ENCODE measurements at regions not wholly inside any gene's neighbourhood (a gene's known extent, or its start where the extent isn't known, plus 50 kb on each side); places are given as distances from the start of the nearest gene placed in this dataset.

DNA sequence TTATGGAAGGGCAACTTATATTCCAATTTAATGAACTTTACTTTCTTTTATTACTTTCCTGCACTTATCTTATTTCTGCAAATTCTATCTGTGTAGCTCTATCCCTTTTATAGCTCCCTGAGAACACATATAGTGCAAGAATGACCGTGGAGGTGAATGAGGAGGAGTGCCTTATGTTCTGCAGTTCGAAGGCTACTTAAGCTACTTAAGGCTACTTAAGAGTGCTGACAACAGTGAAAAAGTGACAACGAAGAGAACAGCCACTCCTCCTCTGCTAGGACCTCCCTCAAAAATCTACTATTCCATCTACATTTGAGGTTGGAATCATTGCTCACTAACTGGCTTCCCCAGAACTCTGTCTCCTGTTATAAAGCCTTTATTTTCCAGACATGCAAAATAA is 1365.7 kb upstream of the C9orf72 start:
- no peak overlapping the region for H2BK120ac ChIP-seq (ENCODE audit: low read depth, low read length)
- no peaks in the 10 kb centered on the region for H3K36me3 ChIP-seq (ENCODE audit: control insufficient read depth, insufficient read depth, low read length)
- ChIA-PET POLR2A (ENCODE audit: unreplicated experiment) (no interaction called here), CTCF (no interaction called here)
- no peak overlapping the region for H3K4ac ChIP-seq (ENCODE audit: low read depth, low read length)
- no peak overlapping the region for H2AFZ ChIP-seq (replicated peaks; ENCODE audit: low read length, poor library complexity)
- no peak overlapping the region for H3K9ac ChIP-seq (ENCODE audit: low read depth, low read length)
- no peak overlapping the region for H3K4me3 ChIP-seq (ENCODE audit: insufficient read depth, low read depth, low read length)
- H3K14ac ChIP-seq (replicated peaks; ENCODE audit: low read depth, low read length) = no peak overlapping the region
- no peak overlapping the region for H3K56ac ChIP-seq (ENCODE audit: extremely low read depth, insufficient read depth, low read length)
- intact Hi-C loops (cut with micrococcal nuclease) = no loop called here
- no peaks in the 10 kb centered on the region for H3K9me1 ChIP-seq (ENCODE audit: insufficient read depth, low read length)
- in situ Hi-C loops (cut with MboI; ENCODE audit: low sequenced_read_pairs) = no loop called here
- no peak overlapping the region for H2BK5ac ChIP-seq (ENCODE audit: low read depth, low read length, poor library complexity, severe bottlenecking)
- no peak overlapping the region for H2BK20ac ChIP-seq (ENCODE audit: low read depth, low read length)
- H4K8ac ChIP-seq (ENCODE audit: low read depth in 2 of 2, low read length in 2 of 2) = no peak overlapping the region
- no peak overlapping the region for H2AK5ac ChIP-seq (ENCODE audit: low read depth, low read length)
- no peak overlapping the region for H4K5ac ChIP-seq (ENCODE audit: low read depth, low read length)
- no peaks in the 10 kb centered on the region for H3K79me1 ChIP-seq (ENCODE audit: low read depth in 1 of 2, low read length in 2 of 2)
- no TSS peak for BruUV-seq (replicated peaks)
- no peak overlapping the region for H3K27ac ChIP-seq (ENCODE audit: insufficient read depth, low read length)
- ATAC-seq (ENCODE audit: low read depth) (no peak), DNase-seq (no peak)
- H2AK9ac ChIP-seq (replicated peaks; ENCODE audit: low read depth, low read length, poor library complexity) = no peak overlapping the region
- dilution Hi-C loops (cut with HindIII; ENCODE audit: low sequenced_read_pairs, unreplicated experiment) = no loop called here
- no peaks in the 10 kb centered on the region; the same call in 1 of the 2 replicates for H3K9me3 ChIP-seq (ENCODE audit: control insufficient read depth, insufficient read depth, low read length)
- no peak overlapping the region for H3K23ac ChIP-seq (ENCODE audit: low read depth, low read length)
- no peak overlapping the region for H3K4me2 ChIP-seq (ENCODE audit: low read depth, low read length)
- H3K4me1 ChIP-seq (ENCODE audit: control insufficient read depth, insufficient read depth, low read length) = no peaks in the 10 kb centered on the region
- no peaks in the 10 kb centered on the region for H3K27me3 ChIP-seq (ENCODE audit: control insufficient read depth, insufficient read depth, low read length)
- no peak overlapping the region for H3K18ac ChIP-seq (ENCODE audit: low read depth, low read length)
- no peak overlapping the region for H4K91ac ChIP-seq (ENCODE audit: insufficient read depth, low read depth, low read length)
- H4K20me1 ChIP-seq (ENCODE audit: insufficient read depth, low read length) = no peaks in the 10 kb centered on the region
- no peak overlapping the region for H2BK15ac ChIP-seq (ENCODE audit: low read depth, low read length)
- 14% methylated on average over 1 of the region's 3 CpGs; no CpG with 5 or more reads in 1 of the 2 experiments for WGBS, 2 experiments (ENCODE audit: extremely low coverage in 2 of 2, insufficient read length in 1 of 2)
- TF ChIP-seq, protein P1, sequence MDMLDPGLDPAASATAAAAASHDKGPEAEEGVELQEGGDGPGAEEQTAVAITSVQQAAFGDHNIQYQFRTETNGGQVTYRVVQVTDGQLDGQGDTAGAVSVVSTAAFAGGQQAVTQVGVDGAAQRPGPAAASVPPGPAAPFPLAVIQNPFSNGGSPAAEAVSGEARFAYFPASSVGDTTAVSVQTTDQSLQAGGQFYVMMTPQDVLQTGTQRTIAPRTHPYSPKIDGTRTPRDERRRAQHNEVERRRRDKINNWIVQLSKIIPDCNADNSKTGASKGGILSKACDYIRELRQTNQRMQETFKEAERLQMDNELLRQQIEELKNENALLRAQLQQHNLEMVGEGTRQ (IDR thresholded peaks at IDR 0.05; ENCODE audit: low read depth, low read length) = no peak
- no peak for TF ChIP-seq MAZ (IDR thresholded peaks at IDR 0.05; ENCODE audit: borderline replicate concordance, low read depth, low read length)
- TF ChIP-seq MAFK (IDR thresholded peaks at IDR 0.05; ENCODE audit: low read depth, low read length) = no peak
- TF ChIP-seq, protein P2, sequence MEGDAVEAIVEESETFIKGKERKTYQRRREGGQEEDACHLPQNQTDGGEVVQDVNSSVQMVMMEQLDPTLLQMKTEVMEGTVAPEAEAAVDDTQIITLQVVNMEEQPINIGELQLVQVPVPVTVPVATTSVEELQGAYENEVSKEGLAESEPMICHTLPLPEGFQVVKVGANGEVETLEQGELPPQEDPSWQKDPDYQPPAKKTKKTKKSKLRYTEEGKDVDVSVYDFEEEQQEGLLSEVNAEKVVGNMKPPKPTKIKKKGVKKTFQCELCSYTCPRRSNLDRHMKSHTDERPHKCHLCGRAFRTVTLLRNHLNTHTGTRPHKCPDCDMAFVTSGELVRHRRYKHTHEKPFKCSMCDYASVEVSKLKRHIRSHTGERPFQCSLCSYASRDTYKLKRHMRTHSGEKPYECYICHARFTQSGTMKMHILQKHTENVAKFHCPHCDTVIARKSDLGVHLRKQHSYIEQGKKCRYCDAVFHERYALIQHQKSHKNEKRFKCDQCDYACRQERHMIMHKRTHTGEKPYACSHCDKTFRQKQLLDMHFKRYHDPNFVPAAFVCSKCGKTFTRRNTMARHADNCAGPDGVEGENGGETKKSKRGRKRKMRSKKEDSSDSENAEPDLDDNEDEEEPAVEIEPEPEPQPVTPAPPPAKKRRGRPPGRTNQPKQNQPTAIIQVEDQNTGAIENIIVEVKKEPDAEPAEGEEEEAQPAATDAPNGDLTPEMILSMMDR (conservative IDR thresholded peaks at IDR 0.05; ENCODE audit: low read depth, low read length) = no peak
- TF ChIP-seq, protein P3, sequence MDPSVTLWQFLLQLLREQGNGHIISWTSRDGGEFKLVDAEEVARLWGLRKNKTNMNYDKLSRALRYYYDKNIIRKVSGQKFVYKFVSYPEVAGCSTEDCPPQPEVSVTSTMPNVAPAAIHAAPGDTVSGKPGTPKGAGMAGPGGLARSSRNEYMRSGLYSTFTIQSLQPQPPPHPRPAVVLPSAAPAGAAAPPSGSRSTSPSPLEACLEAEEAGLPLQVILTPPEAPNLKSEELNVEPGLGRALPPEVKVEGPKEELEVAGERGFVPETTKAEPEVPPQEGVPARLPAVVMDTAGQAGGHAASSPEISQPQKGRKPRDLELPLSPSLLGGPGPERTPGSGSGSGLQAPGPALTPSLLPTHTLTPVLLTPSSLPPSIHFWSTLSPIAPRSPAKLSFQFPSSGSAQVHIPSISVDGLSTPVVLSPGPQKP (IDR thresholded peaks at IDR 0.05; ENCODE audit: borderline replicate concordance, low read depth, low read length) = no peak
- no peak for TF ChIP-seq CEBPB (IDR thresholded peaks at IDR 0.05; ENCODE audit: low read depth, low read length)
